Ammon's horn (tissue), 1 donor: ENCODE measurements at regions not wholly inside any gene's neighbourhood (a gene's known extent, or its start where the extent isn't known, plus 50 kb on each side); places are given as distances from the start of the nearest gene placed in this dataset.
"Not testable (repeated sequence)": the region's sequence is repeated elsewhere in the genome, so short reads cannot be mapped to it uniquely, and the experiment has no call there.

ENCODE experiments used
- DNase-seq: peaks from one replicate; pipeline ENCODE4 v3.0.0-alpha.2; 2016; ENCODE audit warnings: low spot score

- no peak for DNase-seq
Observed at GRCh38 chr2:34305587-34305986, 706.5 kb upstream of the FAM98A start.

GRCh38 chr2:34294961-34295360 lies 695.9 kb upstream of the FAM98A start:
- no peak for DNase-seq

- no peak for DNase-seq
Observed at GRCh38 chr2:34291076-34291475, 692.0 kb upstream of the FAM98A start.

GRCh38 chr2:34288016-34288415 lies 688.9 kb upstream of the FAM98A start:
- no peak for DNase-seq

- DNase-seq, result no peak
Observed at GRCh38 chr2:34280606-34281005, 681.5 kb upstream of the FAM98A start.

- no peak for DNase-seq
Observed at GRCh38 chr2:34266908-34267697, 668.0 kb upstream of the FAM98A start.

GRCh38 chr2:34261701-34262100 lies 662.6 kb upstream of the FAM98A start:
- no peak for DNase-seq

GRCh38 chr2:34254272-34254878 lies 655.3 kb upstream of the FAM98A start:
- no peak for DNase-seq

- no peak for DNase-seq
Observed at GRCh38 chr2:34252111-34252510, 653.0 kb upstream of the FAM98A start.

GRCh38 chr2:34251578-34251977 lies 652.5 kb upstream of the FAM98A start:
- DNase-seq, result no peak

- DNase-seq, result no peak
Observed at GRCh38 chr2:34244195-34244594, 645.1 kb upstream of the FAM98A start.

- DNase-seq, result no peak
Observed at GRCh38 chr2:34242763-34243123, 643.6 kb upstream of the FAM98A start.

GRCh38 chr2:34241905-34242762 lies 643.0 kb upstream of the FAM98A start:
- DNase-seq, result no peak

- DNase-seq, result no peak
Observed at GRCh38 chr2:34239511-34239910, 640.4 kb upstream of the FAM98A start.

GRCh38 chr2:34234823-34235222 lies 635.7 kb upstream of the FAM98A start:
- DNase-seq, result no peak

- no peak for DNase-seq
Observed at GRCh38 chr2:34229998-34230397, 630.9 kb upstream of the FAM98A start.

GRCh38 chr2:34215174-34215573 lies 616.1 kb upstream of the FAM98A start:
- DNase-seq, result no peak

GRCh38 chr2:34210382-34210781 lies 611.3 kb upstream of the FAM98A start:
- DNase-seq, result not testable (repeated sequence)

- no peak for DNase-seq
Observed at GRCh38 chr2:34204560-34204959, 605.5 kb upstream of the FAM98A start.

- DNase-seq, result no peak
Observed at GRCh38 chr2:34201099-34201498, 602.0 kb upstream of the FAM98A start.

GRCh38 chr2:34199971-34200370 lies 600.9 kb upstream of the FAM98A start:
- no peak for DNase-seq

GRCh38 chr2:34193164-34193563 lies 594.1 kb upstream of the FAM98A start:
- DNase-seq, result no peak
